Right lobe of liver (tissue), 1 donor: ENCODE measurements at regions not wholly inside any gene's neighbourhood (a gene's known extent, or its start where the extent isn't known, plus 50 kb on each side); places are given as distances from the start of the nearest gene placed in this dataset.

ENCODE experiments used
- small RNA-seq, 2 experiments: library from RNA; depleted of rRNA; stranded (forward); fragments of <200 nt; gene quantifications; one replicate each; pipeline ENCODE3, GENCODE V24; 2016

Small RNAs in the stretch of these regions (small RNA-seq; reads per million reads assigned to genes)
- 0.13 to 0.29 reads per million in 2 experiments for gene RF00002
- gene RF00019, result 0 reads per million in 2 experiments
